ENCODE measurements at regions not wholly inside any gene's neighbourhood (a gene's known extent, or its start where the extent isn't known, plus 50 kb on each side); places are given as distances from the start of the nearest gene placed in this dataset.

DNA sequence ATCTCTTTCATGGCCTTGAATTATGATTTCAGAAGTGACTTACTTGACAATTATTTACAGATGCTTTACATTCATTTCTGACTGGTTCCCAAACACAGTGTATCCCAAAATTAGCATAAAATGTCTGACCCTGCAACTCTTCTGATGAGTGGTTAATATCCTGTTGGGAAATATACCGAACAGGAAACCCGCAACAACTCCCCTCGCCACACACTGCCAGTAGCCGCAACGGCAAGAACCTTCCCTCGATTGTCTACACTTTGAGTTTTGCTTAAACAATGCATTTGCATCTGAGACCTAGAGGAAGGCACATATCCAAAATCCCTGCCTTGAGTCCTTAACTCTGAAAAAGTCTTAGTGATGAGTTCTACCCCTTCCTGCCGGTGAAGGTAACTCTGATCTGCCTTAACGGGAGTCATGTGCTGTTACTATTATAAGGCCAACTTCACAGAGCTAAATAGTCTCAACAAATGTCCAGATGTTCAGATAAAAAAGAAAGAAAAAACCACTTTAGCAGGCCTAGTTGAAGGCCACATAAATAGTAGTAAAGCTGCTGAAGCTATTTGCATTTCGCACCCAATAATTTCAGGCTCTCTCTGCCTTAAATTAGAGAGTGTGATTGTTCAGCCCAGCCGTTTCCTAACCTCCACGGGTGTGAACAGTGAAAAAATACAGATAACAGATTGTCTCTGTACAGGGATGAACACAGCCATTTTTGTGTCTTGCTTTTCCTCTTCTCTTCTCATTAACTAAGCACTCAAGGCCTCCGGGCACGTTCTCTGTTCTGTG, 321.1 kb downstream of the HS3ST3B1 start:
- in situ Hi-C loops (cut with HindIII; ENCODE audit: low pct_ligation_motif_present, low sequenced_read_pairs): no loop called here
- Histone ChIP-seq H3K36me3 (replicated peaks) (no peaks in the 10 kb centered on the region), H3K27me3 (replicated peaks) (no peaks in the 10 kb centered on the region), H3K4me3 (ENCODE audit: low read depth, low read length) (no peak overlapping the region), H3K27ac (no peak overlapping the region)
- no peak for TF ChIP-seq CTCF (IDR thresholded peaks at IDR 0.05; ENCODE audit: low read depth, low read length, missing control alignments)
- DNase-seq: no peak

GRCh38 chr17:14619821-14620220, 318.9 kb downstream of the HS3ST3B1 start:
- Histone ChIP-seq H3K27me3 (replicated peaks) (no peaks in the 10 kb centered on the region), H3K36me3 (replicated peaks) (no peaks in the 10 kb centered on the region), H3K4me3 (ENCODE audit: low read depth, low read length) (no peak overlapping the region), H3K27ac (no peak overlapping the region)
- no peak for DNase-seq
- in situ Hi-C loops (cut with HindIII; ENCODE audit: low pct_ligation_motif_present, low sequenced_read_pairs): no loop called here
- no peak for TF ChIP-seq CTCF (IDR thresholded peaks at IDR 0.05; ENCODE audit: low read depth, low read length, missing control alignments)

DNA sequence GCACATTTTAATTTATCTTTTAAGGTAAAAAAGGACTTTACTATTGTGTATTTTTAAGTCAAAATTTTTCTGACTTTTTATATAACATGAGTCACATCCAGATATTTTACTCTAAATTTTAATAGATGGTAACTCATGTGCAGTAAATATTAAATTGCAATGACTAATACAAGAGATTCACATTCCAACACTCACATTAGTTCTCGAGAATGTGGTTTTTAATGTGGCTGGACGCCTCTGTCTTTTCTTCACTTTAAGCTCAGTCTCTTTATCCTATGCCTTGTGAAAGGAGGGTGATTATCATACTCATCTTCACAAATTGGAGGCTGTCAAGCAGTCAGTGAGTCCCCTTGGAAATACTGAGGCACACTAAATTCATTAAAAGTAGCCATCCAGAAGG, 315.6 kb downstream of the HS3ST3B1 start:
- no peak overlapping the region for H3K27ac ChIP-seq
- in situ Hi-C loops (cut with HindIII; ENCODE audit: low pct_ligation_motif_present, low sequenced_read_pairs): no loop called here
- H3K4me3 ChIP-seq (ENCODE audit: low read depth, low read length): no peak overlapping the region
- DNase-seq: no peak
- no peaks in the 10 kb centered on the region for H3K27me3 ChIP-seq (replicated peaks)
- H3K36me3 ChIP-seq (replicated peaks): no peaks in the 10 kb centered on the region
- no peak for TF ChIP-seq CTCF (IDR thresholded peaks at IDR 0.05; ENCODE audit: low read depth, low read length, missing control alignments)

DNA sequence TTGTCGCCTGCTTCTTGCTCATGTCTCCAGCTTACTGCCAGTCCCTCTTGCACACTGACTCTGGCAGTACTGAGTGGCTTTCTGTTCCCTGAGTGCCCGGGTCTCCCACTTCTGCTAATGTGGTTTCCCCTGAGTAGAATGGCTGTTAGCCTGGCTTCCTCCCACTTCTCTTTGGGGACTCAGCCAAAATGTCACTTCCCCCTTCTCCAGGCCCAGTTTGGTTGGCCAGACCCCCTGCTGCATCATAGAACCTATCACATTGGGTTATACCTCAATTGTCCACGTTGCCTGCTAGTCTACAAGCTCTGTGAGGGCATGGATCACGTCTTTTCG, 304.4 kb downstream of the HS3ST3B1 start:
- in situ Hi-C loops (cut with HindIII; ENCODE audit: low pct_ligation_motif_present, low sequenced_read_pairs): no loop called here
- TF ChIP-seq CTCF (IDR thresholded peaks at IDR 0.05; ENCODE audit: low read depth, low read length, missing control alignments): no peak
- no peak for DNase-seq
- H3K27me3 ChIP-seq (replicated peaks): no peaks in the 10 kb centered on the region
- H3K27ac ChIP-seq: no peak overlapping the region
- no peak overlapping the region for H3K4me3 ChIP-seq (ENCODE audit: low read depth, low read length)
- no peaks in the 10 kb centered on the region for H3K36me3 ChIP-seq (replicated peaks)

GRCh38 chr17:14604591-14605266, 303.8 kb downstream of the HS3ST3B1 start:
- H3K36me3 ChIP-seq (replicated peaks): no peaks in the 10 kb centered on the region
- H3K27me3 ChIP-seq (replicated peaks): no peaks in the 10 kb centered on the region
- in situ Hi-C loops (cut with HindIII; ENCODE audit: low pct_ligation_motif_present, low sequenced_read_pairs): no loop called here
- DNase-seq: no peak
- H3K4me3 ChIP-seq (ENCODE audit: low read depth, low read length): no peak overlapping the region
- no peak overlapping the region for H3K27ac ChIP-seq
- TF ChIP-seq CTCF (IDR thresholded peaks at IDR 0.05; ENCODE audit: low read depth, low read length, missing control alignments): no peak
